NCI-H82 (cell line): ENCODE measurements at regions not wholly inside any gene's neighbourhood (a gene's known extent, or its start where the extent isn't known, plus 50 kb on each side); places are given as distances from the start of the nearest gene placed in this dataset.
A peak's percentile ranks its signal among the peaks of the same experiment; 100 is the strongest.
"Not testable (repeated sequence)": the region's sequence is repeated elsewhere in the genome, so short reads cannot be mapped to it uniquely, and the experiment has no call there.

ENCODE experiments used
- DNase-seq: peaks from one replicate; lab custom pipeline; 2025; lab: John Stamatoyannopoulos, UW

- DNase-seq, result no peak
Observed at GRCh38 chr2:159880729-159881128, 82.7 kb upstream of the CD302 start.

DNA sequence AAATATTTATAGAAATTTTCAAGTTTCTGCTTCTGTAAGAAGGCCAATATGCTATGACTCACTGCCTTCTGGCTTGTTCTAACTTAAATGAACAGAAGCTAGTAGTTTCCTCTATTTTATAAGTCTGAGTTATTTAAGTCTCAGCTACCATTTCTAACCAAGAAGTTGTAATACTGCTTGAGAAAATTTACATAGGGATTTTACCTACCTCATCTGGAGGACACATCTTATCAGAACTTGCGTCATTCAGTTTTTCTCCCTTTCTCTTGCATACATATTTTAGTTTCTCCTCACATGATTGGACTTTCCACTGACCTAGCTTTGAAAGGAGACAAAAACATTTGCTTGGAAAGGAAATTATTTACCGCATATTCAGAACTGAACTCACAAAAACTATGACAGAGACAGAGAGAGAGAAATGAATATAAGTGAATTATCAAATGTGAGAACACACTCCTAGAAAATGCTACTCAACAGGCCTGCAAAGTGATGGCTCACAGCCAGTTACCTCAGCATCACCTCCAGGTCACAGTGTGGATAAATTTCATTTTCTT lies 81.1 kb upstream of the CD302 start:
- no peak for DNase-seq

- DNase-seq, result peak; percentile 64
Observed at GRCh38 chr2:159875083-159875482, 77.1 kb upstream of the CD302 start.

DNA sequence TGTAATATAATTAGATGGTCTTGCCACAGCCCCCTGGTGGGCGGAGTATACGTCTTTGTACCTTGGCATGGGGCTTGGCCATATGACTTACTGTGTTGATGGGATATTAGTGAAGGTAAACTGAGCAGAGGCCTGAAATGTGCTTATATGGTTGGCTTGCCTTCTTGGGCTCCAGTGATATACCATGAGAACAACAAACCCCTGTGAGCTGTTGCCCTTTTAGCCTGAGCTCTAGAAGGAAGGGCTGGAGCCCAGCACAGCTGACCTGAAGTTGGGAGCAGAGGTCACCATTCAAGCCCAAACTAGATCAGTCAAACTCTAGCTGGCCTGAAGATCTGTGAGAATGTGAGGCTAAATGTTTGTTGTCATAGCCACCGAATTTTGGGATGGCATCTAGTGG lies 75.2 kb upstream of the CD302 start:
- DNase-seq, result peak; percentile 72

- DNase-seq, result no peak
Observed at GRCh38 chr2:159872353-159872752, 74.3 kb upstream of the CD302 start.

DNA sequence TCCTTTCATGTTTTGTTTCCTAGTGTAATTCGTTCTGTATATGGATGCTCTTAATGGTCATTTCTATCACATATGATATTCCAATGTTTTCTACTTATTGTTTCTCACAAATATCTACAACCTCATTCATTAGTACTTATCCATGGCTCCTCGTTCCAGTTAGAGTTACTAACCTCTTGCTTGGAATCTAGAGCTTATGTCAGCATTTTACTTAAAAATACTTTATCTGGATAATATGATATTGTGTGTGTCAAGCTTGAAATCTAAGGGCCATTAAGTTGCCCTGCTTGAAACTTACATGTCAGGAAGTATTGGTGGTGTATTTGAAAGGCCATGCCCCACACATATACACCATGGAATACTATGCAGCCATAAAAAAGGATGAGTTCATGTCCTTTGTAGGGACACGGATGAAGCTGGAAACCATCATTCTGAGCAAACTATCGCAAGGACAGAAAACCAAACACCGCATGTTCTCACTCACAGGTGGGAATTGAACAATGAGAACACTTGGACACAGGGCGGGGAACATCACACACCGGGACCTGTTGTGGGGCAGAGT lies 70.7 kb upstream of the CD302 start:
- DNase-seq, result not testable (repeated sequence)

DNA sequence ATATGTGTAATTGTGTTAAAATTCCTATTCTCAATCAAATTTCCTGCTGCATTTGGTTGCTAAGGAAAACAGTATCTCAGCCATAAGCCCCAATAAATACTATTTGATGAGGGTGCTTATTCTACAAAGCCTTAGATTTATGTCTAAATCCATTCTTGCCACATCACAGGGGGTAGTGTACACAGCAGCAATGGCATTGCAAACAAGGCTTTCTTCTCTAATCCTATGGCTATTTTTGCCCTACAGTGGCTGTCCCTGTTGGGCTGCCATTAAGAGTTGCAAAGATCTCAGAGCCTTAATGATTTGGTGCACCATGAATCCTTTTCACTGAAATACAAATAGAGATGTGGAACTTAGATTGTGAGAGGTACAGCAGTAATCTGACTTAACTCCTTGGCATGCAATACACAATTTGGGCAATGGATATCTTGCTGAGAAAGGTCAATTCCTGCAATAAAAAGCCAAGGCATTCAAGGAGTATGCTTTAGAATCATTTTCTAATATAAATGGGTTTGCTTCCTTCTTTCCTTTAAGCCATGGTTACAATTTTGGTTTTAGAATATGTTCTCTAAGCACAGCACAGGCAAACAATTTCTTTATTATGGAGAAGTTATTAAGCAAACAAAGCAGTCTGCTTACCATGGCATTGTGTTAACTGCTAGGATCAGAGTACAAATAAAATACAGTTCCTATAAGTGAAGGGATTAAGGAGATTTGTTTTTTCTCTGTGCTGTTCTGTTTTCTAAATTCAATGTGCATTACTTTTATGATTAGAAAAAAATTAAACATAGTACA lies 69.8 kb upstream of the CD302 start:
- DNase-seq, result peak; percentile 17

DNA sequence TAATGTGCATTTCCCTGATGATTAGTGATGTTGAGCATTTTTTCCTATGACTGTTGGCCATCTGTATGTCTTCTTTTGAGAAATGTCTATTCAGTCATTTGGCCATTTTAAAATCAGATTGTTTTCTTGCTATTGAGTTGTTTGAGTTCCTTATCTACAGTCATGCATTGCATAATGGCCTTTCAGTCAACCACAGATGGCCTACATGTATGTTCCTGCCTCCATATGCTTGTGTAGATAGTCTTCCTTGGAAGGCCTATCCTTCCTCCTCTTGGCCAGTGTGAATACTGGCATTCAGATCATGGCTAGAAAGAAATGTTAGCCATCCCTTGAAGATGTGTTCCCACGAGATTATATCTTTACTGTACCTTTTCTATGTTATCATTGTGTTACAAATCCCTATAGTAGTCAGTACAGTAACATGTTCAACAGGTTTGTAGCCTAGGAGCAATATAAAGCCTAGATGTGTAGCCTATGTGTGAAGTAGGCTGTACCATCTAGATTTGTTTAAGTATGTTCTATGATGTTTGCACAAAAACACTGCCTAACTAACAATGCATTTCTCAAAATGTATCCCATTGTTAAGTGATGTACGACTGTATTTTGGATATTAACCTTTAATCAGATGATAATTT lies 65.6 kb upstream of the CD302 start:
- DNase-seq, result no peak

- DNase-seq, result no peak
Observed at GRCh38 chr2:159860581-159861310, 62.7 kb upstream of the CD302 start.

DNA sequence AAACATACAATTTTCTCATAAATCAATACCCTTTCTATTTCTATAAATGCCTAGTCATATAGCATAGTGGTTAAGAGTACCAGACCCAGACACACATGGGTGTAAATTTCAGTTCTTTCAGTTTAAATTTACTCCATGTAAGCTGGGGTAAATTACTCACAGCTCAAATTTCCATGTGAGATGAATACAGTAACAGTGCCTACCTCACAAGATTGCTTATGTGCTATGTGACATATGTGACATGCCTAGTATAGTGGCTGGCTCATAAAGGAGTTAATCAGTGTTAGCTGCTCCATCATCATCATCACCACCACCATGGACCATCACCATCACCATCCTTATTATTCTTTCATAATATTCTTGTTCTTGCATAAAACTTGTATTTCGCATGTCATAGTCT lies 61.6 kb upstream of the CD302 start:
- no peak for DNase-seq

DNA sequence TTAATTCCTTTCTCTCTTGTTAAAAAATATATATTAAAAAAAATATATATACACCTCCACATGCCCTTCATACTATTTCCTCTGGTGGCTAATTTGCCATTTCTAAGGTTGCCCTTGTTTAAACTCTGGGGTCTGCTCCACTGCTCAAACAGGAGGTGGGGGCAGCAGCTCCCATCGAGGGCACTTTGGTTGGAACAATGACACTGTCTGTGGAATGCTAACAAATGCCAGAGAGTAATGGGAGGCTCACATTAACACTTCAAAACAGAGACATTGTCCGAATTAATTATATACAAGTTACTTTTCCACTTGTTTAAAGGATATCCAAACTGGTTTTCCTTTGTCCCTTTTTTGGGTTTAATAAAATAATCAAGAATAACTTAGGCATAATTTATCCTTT lies 58.8 kb upstream of the CD302 start:
- DNase-seq, result no peak

DNA sequence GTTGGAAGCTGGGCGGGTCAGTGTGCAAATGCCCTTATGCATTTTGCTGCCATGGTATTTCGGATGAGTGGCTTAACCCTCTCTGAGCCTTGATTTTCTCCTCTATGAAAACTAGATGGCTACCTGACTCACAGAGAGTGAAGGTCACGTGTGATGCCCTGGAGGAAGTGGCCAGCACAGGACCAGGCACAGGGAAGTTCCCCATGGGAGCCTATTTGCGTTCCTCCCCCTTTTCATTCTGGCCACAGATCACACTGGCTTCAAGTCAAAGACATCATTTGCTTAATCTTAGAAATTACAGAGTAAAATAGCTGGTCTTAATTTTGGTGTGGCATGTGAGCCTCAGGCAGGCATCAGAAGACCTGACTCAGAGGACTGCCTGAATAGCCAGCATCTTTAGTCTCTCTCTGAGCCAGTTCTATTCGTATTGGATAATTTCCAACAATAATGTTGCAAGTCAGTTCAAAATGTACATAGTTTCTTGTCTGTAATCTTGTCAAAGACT lies 57.6 kb upstream of the CD302 start:
- DNase-seq, result no peak

DNA sequence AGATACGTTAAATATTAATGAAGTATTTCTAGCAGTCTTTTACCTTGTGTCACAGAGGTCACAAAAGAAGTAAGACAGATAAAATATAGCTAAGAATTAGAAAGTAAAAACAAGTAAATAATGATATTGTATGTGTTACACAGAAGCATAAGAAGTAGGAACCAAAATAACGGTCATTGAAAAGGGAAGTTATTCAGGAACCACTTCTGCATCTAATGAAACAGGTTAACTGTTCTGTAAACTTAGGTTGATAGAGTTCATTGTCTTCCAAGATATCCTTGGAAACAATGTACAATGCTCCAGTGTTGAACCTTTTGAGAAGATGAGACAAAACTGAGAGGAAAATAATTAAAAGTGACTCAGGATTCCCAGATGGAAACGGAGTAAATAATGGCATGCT lies 57.1 kb upstream of the CD302 start:
- DNase-seq, result no peak

DNA sequence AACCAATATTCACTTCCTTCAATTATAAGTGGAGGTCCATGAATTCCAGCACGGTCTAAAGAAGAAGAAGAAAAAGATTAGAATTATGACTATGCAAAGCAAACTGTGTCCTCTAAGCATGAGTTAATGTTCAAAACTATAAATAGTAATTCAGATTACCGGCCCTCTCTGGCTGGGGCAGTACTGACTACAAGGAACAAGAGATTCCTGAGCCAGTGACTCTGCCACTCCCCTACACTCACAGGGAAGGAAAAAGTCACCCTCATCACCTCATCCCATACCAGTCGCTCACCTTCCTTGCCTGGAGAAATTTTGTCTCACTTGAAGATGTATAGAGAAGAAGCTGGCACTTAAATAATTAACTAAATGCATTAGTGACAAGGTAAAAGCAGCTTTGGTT lies 56.5 kb upstream of the CD302 start:
- no peak for DNase-seq

GRCh38 chr2:159853101-159853500 lies 55.1 kb upstream of the CD302 start:
- peak; percentile 28 for DNase-seq

DNA sequence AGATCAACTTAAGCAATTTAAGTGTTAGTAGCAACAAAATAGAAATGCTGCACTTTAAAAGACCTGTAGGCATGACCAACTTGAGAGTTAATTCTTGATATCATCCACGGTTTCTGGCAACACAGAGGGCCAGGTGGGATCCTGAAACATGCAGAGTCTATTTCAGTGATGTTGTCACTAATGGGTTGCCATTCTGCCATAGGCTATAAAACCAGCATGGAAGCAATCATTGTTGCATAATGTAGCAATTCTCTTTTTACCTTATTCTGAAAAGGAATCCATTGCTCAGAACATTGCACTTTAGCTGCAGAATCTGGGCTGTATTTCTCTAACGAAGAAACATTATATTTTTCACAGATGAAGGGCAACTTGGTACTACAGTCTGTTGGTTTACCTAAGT lies 53.9 kb upstream of the CD302 start:
- DNase-seq, result no peak

GRCh38 chr2:159850789-159851188 lies 52.8 kb upstream of the CD302 start:
- DNase-seq, result no peak

GRCh38 chr2:159849160-159849813 lies 51.3 kb upstream of the CD302 start:
- no peak for DNase-seq
